ENCODE measurements at regions not wholly inside any gene's neighbourhood (a gene's known extent, or its start where the extent isn't known, plus 50 kb on each side); places are given as distances from the start of the nearest gene placed in this dataset.
A peak's percentile ranks its signal among the peaks of the same experiment; 100 is the strongest.
"Not testable (repeated sequence)": the region's sequence is repeated elsewhere in the genome, so short reads cannot be mapped to it uniquely, and the experiment has no call there.

- no peak overlapping the region for H3K4me3 ChIP-seq (ENCODE audit: low read length in 2 of 2)
- WGBS: 93% methylated on average over 4 of the region's 4 CpGs
- H3K4me1 ChIP-seq (ENCODE audit: control insufficient read depth in 2 of 2, insufficient read depth in 2 of 2, low read length in 2 of 2): no peaks in the 10 kb centered on the region
- no peaks in the 10 kb centered on the region for H3K36me3 ChIP-seq (ENCODE audit: control insufficient read depth in 2 of 2, insufficient read depth in 2 of 2, low read length in 1 of 2)
- no peaks in the 10 kb centered on the region for H3K27me3 ChIP-seq (ENCODE audit: control insufficient read depth in 2 of 2, insufficient read depth in 1 of 2, low read length in 1 of 2)
- DNase-seq (ENCODE audit: low read depth in 6 of 9, low spot score in 9 of 9): no peak
- no peak overlapping the region for H3K27ac ChIP-seq (ENCODE audit: low read depth in 1 of 2, low read length in 1 of 2)
- H3K9me3 ChIP-seq (ENCODE audit: control insufficient read depth in 2 of 2, insufficient read depth in 1 of 2, low read length in 1 of 2): no peaks in the 10 kb centered on the region
These were observed 124.1 kb downstream of the FAM174A start for GRCh38 chr5:100659080-100659795.

- WGBS: 96% methylated on average over 1 of the region's 1 CpG
These were observed 129.0 kb downstream of the FAM174A start for GRCh38 chr5:100664140-100664539.

GRCh38 chr5:100667161-100667630 is 132.0 kb downstream of the FAM174A start:
- no peaks in the 10 kb centered on the region for H3K9me3 ChIP-seq (ENCODE audit: control insufficient read depth in 2 of 2, insufficient read depth in 1 of 2, low read length in 1 of 2)
- H3K4me3 ChIP-seq (ENCODE audit: low read length in 2 of 2): no peak overlapping the region
- no peak overlapping the region for H3K27ac ChIP-seq (ENCODE audit: low read depth in 1 of 2, low read length in 1 of 2)
- DNase-seq (ENCODE audit: low read depth in 6 of 9, low spot score in 9 of 9): peak in 1 of 9 donors; percentile 38
- no peaks in the 10 kb centered on the region for H3K36me3 ChIP-seq (ENCODE audit: control insufficient read depth in 2 of 2, insufficient read depth in 2 of 2, low read length in 1 of 2)
- no peaks in the 10 kb centered on the region for H3K4me1 ChIP-seq (ENCODE audit: control insufficient read depth in 2 of 2, insufficient read depth in 2 of 2, low read length in 2 of 2)
- 66% methylated on average over 4 of the region's 4 CpGs for WGBS
- H3K27me3 ChIP-seq (ENCODE audit: control insufficient read depth in 2 of 2, insufficient read depth in 1 of 2, low read length in 1 of 2): no peaks in the 10 kb centered on the region

More at GRCh38 chr5:100664140-100664539, 129.0 kb downstream of the FAM174A start:
- no peak overlapping the region for H3K4me3 ChIP-seq (ENCODE audit: low read length in 2 of 2)
- DNase-seq (ENCODE audit: low read depth in 6 of 9, low spot score in 9 of 9): no peak
- no peaks in the 10 kb centered on the region for H3K27me3 ChIP-seq (ENCODE audit: control insufficient read depth in 2 of 2, insufficient read depth in 1 of 2, low read length in 1 of 2)
- no peak overlapping the region for H3K27ac ChIP-seq (ENCODE audit: low read depth in 1 of 2, low read length in 1 of 2)
- H3K36me3 ChIP-seq (ENCODE audit: control insufficient read depth in 2 of 2, insufficient read depth in 2 of 2, low read length in 1 of 2): no peaks in the 10 kb centered on the region
- no peaks in the 10 kb centered on the region for H3K9me3 ChIP-seq (ENCODE audit: control insufficient read depth in 2 of 2, insufficient read depth in 1 of 2, low read length in 1 of 2)
- H3K4me1 ChIP-seq (ENCODE audit: control insufficient read depth in 2 of 2, insufficient read depth in 2 of 2, low read length in 2 of 2): no peaks in the 10 kb centered on the region

GRCh38 chr5:100668511-100668910 is 133.3 kb downstream of the FAM174A start:
- WGBS: 93% methylated on average over 3 of the region's 3 CpGs
- Histone ChIP-seq H3K36me3 (ENCODE audit: control insufficient read depth in 2 of 2, insufficient read depth in 2 of 2, low read length in 1 of 2) (no peaks in the 10 kb centered on the region), H3K27me3 (ENCODE audit: control insufficient read depth in 2 of 2, insufficient read depth in 1 of 2, low read length in 1 of 2) (no peaks in the 10 kb centered on the region)

GRCh38 chr5:100676817-100677631 is 141.8 kb downstream of the FAM174A start:
- Histone ChIP-seq H3K4me3 (ENCODE audit: low read length in 2 of 2) (no peak overlapping the region), H3K4me1 (ENCODE audit: control insufficient read depth in 2 of 2, insufficient read depth in 2 of 2, low read length in 2 of 2) (no peaks in the 10 kb centered on the region), H3K9me3 (ENCODE audit: control insufficient read depth in 2 of 2, insufficient read depth in 1 of 2, low read length in 1 of 2) (no peaks in the 10 kb centered on the region), H3K27ac (ENCODE audit: low read depth in 1 of 2, low read length in 1 of 2) (no peak overlapping the region), H3K36me3 (ENCODE audit: control insufficient read depth in 2 of 2, insufficient read depth in 2 of 2, low read length in 1 of 2) (no peaks in the 10 kb centered on the region), H3K27me3 (ENCODE audit: control insufficient read depth in 2 of 2, insufficient read depth in 1 of 2, low read length in 1 of 2) (no peaks in the 10 kb centered on the region)
- DNase-seq (ENCODE audit: low read depth in 6 of 9, low spot score in 9 of 9): no peak
- WGBS: 79% methylated on average over 5 of the region's 5 CpGs

More at GRCh38 chr5:100668511-100668910, 133.3 kb downstream of the FAM174A start:
- Histone ChIP-seq H3K27ac (ENCODE audit: low read depth in 1 of 2, low read length in 1 of 2) (no peak overlapping the region), H3K4me3 (ENCODE audit: low read length in 2 of 2) (no peak overlapping the region), H3K4me1 (ENCODE audit: control insufficient read depth in 2 of 2, insufficient read depth in 2 of 2, low read length in 2 of 2) (no peaks in the 10 kb centered on the region), H3K9me3 (ENCODE audit: control insufficient read depth in 2 of 2, insufficient read depth in 1 of 2, low read length in 1 of 2) (no peaks in the 10 kb centered on the region)
- no peak for DNase-seq (ENCODE audit: low read depth in 6 of 9, low spot score in 9 of 9)

GRCh38 chr5:100682625-100683024 is 147.5 kb downstream of the FAM174A start:
- H3K9me3 ChIP-seq (ENCODE audit: control insufficient read depth in 2 of 2, insufficient read depth in 1 of 2, low read length in 1 of 2): peaks cover 0 to 7% of the 10 kb centered on the region in 2 donors
- H3K4me3 ChIP-seq (ENCODE audit: low read length in 2 of 2): no peak overlapping the region
- no peaks in the 10 kb centered on the region for H3K36me3 ChIP-seq (ENCODE audit: control insufficient read depth in 2 of 2, insufficient read depth in 2 of 2, low read length in 1 of 2)
- DNase-seq (ENCODE audit: low read depth in 6 of 9, low spot score in 9 of 9): no peak
- H3K27me3 ChIP-seq (ENCODE audit: control insufficient read depth in 2 of 2, insufficient read depth in 1 of 2, low read length in 1 of 2): no peaks in the 10 kb centered on the region
- no peaks in the 10 kb centered on the region for H3K4me1 ChIP-seq (ENCODE audit: control insufficient read depth in 2 of 2, insufficient read depth in 2 of 2, low read length in 2 of 2)
- 98% methylated on average over 1 of the region's 1 CpG for WGBS
- H3K27ac ChIP-seq (ENCODE audit: low read depth in 1 of 2, low read length in 1 of 2): no peak overlapping the region

- no peak for DNase-seq (ENCODE audit: low read depth in 6 of 9, low spot score in 9 of 9)
- H3K36me3 ChIP-seq (ENCODE audit: control insufficient read depth in 2 of 2, insufficient read depth in 2 of 2, low read length in 1 of 2): no peaks in the 10 kb centered on the region
- no peaks in the 10 kb centered on the region for H3K4me1 ChIP-seq (ENCODE audit: control insufficient read depth in 2 of 2, insufficient read depth in 2 of 2, low read length in 2 of 2)
- peaks cover 0 to 7% of the 10 kb centered on the region in 2 donors for H3K9me3 ChIP-seq (ENCODE audit: control insufficient read depth in 2 of 2, insufficient read depth in 1 of 2, low read length in 1 of 2)
- H3K4me3 ChIP-seq (ENCODE audit: low read length in 2 of 2): no peak overlapping the region
- WGBS: 82% methylated on average over 3 of the region's 3 CpGs
- no peak overlapping the region for H3K27ac ChIP-seq (ENCODE audit: low read depth in 1 of 2, low read length in 1 of 2)
- no peaks in the 10 kb centered on the region for H3K27me3 ChIP-seq (ENCODE audit: control insufficient read depth in 2 of 2, insufficient read depth in 1 of 2, low read length in 1 of 2)
These were observed 148.7 kb downstream of the FAM174A start for GRCh38 chr5:100683881-100684280.

- H3K4me3 ChIP-seq (ENCODE audit: low read length in 2 of 2); DNase-seq (ENCODE audit: low read depth in 6 of 9, low spot score in 9 of 9); H3K27me3 ChIP-seq (ENCODE audit: control insufficient read depth in 2 of 2, insufficient read depth in 1 of 2, low read length in 1 of 2); H3K27ac ChIP-seq (ENCODE audit: low read depth in 1 of 2, low read length in 1 of 2); H3K9me3 ChIP-seq (ENCODE audit: control insufficient read depth in 2 of 2, insufficient read depth in 1 of 2, low read length in 1 of 2); H3K4me1 ChIP-seq (ENCODE audit: control insufficient read depth in 2 of 2, insufficient read depth in 2 of 2, low read length in 2 of 2); H3K36me3 ChIP-seq (ENCODE audit: control insufficient read depth in 2 of 2, insufficient read depth in 2 of 2, low read length in 1 of 2): not testable (repeated sequence)
- WGBS: 96% methylated on average over 2 of the region's 2 CpGs
These were observed 149.9 kb downstream of the FAM174A start for GRCh38 chr5:100685122-100685521.

- not testable (repeated sequence) for DNase-seq (ENCODE audit: low read depth in 6 of 9, low spot score in 9 of 9); H3K4me3 ChIP-seq (ENCODE audit: low read length in 2 of 2); H3K27me3 ChIP-seq (ENCODE audit: control insufficient read depth in 2 of 2, insufficient read depth in 1 of 2, low read length in 1 of 2); H3K36me3 ChIP-seq (ENCODE audit: control insufficient read depth in 2 of 2, insufficient read depth in 2 of 2, low read length in 1 of 2); H3K9me3 ChIP-seq (ENCODE audit: control insufficient read depth in 2 of 2, insufficient read depth in 1 of 2, low read length in 1 of 2); H3K4me1 ChIP-seq (ENCODE audit: control insufficient read depth in 2 of 2, insufficient read depth in 2 of 2, low read length in 2 of 2); H3K27ac ChIP-seq (ENCODE audit: low read depth in 1 of 2, low read length in 1 of 2)
- WGBS: 92% methylated on average over 26 of the region's 26 CpGs
These were observed 153.7 kb downstream of the FAM174A start for GRCh38 chr5:100688834-100689233.

Measured in thymus (tissue), 11 donors.